Vagina (tissue), 2 donors: ENCODE measurements at regions not wholly inside any gene's neighbourhood (a gene's known extent, or its start where the extent isn't known, plus 50 kb on each side); places are given as distances from the start of the nearest gene placed in this dataset.
"Not testable (repeated sequence)": the region's sequence is repeated elsewhere in the genome, so short reads cannot be mapped to it uniquely, and the experiment has no call there.

ENCODE experiments used
- DNase-seq, 2 donors: peaks; one replicate each; pipeline ENCODE4 v3.0.0-alpha.2; 2017; ENCODE audit errors: extremely low spot score in 2 of 2
- H3K27ac ChIP-seq: fragments of 200-600 bp; sonication (generic); one replicate; pipeline ENCODE4 v1.5.1; 2019
- H3K27me3 ChIP-seq: fragments of 200-600 bp; sonication (generic); one replicate; pipeline ENCODE4 v1.5.1; 2019
- H3K36me3 ChIP-seq, 2 donors: fragments of 200-600 bp; sonication (generic); one replicate each; pipeline ENCODE4 v1.5.1; 2017 to 2019
- H3K4me1 ChIP-seq: fragments of 200-600 bp; sonication (generic); one replicate; pipeline ENCODE4 v1.5.1; 2019
- H3K4me3 ChIP-seq, 2 donors: fragments of 200-600 bp; sonication (generic); 1 replicate in 1 of 2; 2 replicates in 1 of 2; pipeline ENCODE4 v1.5.1; 2016 to 2019
- H3K9me3 ChIP-seq: fragments of 200-600 bp; sonication (generic); one replicate; pipeline ENCODE4 v1.5.1; 2019
- POLR2A ChIP-seq, 2 donors: fragments of 450-650 bp; IDR thresholded peaks; one replicate each; pipeline ENCODE4 v1.6.1; 2017; ENCODE audit warnings: antibody characterized with exemption in 2 of 2, mild to moderate bottlenecking in 2 of 2, moderate library complexity in 2 of 2
- POLR2AphosphoS5 ChIP-seq, 2 donors: sonication (generic); formaldehyde crosslinking; IDR thresholded peaks; one replicate each; pipeline ENCODE4 v1.9.0; 2017; ENCODE audit warnings: antibody characterized with exemption in 2 of 2, mild to moderate bottlenecking in 2 of 2, low read depth in 1 of 2; ENCODE audit not compliant: insufficient read depth in 1 of 2
- intact Hi-C: fragments of 100-400 bp; cut with DNase I; formaldehyde crosslinking; loops from one replicate; pipeline ENCODE4 v1.15.1; 2023
- TF ChIP-seq, protein P1 (sequence below), 3 experiments: fragments of 450-650 bp in 2 of 3; fragments of 200-600 bp in 1 of 3; sonication (generic) in 1 of 3; IDR thresholded peaks; one replicate each; pipeline ENCODE4 v1.5.1; 2017 to 2019; ENCODE audit warnings: antibody characterized with exemption in 3 of 3, mild to moderate bottlenecking in 2 of 3, moderate library complexity in 2 of 3

DNA sequence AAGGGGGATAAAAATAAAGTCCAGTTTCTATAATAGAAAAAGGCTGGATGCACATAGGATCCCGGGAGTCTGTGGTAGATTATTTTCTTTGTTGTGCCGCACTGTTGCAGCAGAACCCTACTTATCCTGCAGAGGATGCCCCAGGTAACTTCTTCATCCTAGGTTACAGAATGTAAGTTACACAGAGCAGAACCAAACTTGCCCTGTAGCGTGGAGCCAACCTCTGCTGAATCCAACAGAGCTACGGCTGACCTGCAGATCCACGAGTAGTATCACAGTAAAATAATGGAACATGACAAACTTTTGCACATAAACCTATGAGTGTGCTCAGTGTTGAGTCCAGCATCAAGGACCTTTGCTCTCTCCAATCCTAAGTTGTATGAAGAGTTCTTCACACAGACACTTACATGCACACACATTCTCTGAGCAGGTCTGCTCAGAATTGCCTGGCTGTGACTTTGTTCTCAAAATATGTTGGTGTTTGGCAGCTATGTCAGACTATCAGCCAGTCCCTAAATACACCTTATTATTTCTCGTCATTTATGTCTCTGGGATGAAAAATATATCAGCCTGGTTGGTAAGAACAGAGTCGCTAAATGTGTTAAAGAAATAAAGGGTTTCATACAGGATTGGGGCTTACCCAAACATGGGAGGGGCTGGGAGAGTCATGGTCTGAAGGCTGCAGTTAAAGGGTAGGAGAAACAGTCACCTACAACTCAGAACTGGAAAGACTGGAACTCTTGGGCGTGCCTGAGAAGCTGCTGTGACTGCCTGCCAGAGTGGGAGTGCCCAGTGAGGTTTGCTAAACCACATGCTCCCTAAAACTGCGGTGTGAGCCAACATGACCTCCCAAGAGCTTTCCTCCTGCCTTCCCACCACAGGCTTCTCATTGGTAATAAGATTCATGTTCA, 165.1 kb upstream of the SLC24A3 start:
- intact Hi-C loops = no loop called here
- Histone ChIP-seq H3K36me3 (no peaks in the 10 kb centered on the region), H3K4me3 (no peak overlapping the region), H3K4me1 (peaks cover 20% of the 10 kb centered on the region), H3K9me3 (no peaks in the 10 kb centered on the region), H3K27me3 (no peaks in the 10 kb centered on the region), H3K27ac (no peak overlapping the region)
- TF ChIP-seq POLR2A (IDR thresholded peaks at IDR 0.05) (no peak), POLR2AphosphoS5 (IDR thresholded peaks at IDR 0.05; ENCODE audit: insufficient read depth in 1 of 2, low read depth in 1 of 2) (no peak)
- TF ChIP-seq, protein P1, sequence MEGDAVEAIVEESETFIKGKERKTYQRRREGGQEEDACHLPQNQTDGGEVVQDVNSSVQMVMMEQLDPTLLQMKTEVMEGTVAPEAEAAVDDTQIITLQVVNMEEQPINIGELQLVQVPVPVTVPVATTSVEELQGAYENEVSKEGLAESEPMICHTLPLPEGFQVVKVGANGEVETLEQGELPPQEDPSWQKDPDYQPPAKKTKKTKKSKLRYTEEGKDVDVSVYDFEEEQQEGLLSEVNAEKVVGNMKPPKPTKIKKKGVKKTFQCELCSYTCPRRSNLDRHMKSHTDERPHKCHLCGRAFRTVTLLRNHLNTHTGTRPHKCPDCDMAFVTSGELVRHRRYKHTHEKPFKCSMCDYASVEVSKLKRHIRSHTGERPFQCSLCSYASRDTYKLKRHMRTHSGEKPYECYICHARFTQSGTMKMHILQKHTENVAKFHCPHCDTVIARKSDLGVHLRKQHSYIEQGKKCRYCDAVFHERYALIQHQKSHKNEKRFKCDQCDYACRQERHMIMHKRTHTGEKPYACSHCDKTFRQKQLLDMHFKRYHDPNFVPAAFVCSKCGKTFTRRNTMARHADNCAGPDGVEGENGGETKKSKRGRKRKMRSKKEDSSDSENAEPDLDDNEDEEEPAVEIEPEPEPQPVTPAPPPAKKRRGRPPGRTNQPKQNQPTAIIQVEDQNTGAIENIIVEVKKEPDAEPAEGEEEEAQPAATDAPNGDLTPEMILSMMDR (IDR thresholded peaks at IDR 0.05) = no peak
- DNase-seq = peak in 1 of 2 donors; percentile 85

DNA sequence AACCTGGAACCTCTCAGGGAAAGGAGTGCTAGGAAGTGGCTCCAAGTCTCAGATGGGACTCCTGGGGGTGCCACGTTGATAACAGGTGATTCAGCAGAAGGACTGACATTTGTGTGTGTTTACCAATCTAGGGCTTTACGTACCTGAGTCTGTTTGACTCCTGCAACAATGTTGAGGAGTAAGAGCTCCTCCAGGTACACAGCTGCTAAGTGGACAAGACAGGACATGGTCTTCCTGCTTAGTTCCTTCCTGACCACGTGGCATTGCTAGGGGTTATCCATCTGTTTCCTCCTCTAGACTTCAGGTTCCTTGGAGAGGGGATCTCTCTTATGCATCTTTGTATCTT, 164.5 kb upstream of the SLC24A3 start:
- no peaks in the 10 kb centered on the region for H3K9me3 ChIP-seq
- H3K4me3 ChIP-seq = no peak overlapping the region
- H3K4me1 ChIP-seq = peaks cover 20% of the 10 kb centered on the region
- no peak overlapping the region for H3K27ac ChIP-seq
- TF ChIP-seq, protein P1 (IDR thresholded peaks at IDR 0.05) = no peak
- TF ChIP-seq POLR2A (IDR thresholded peaks at IDR 0.05) (no peak), POLR2AphosphoS5 (IDR thresholded peaks at IDR 0.05; ENCODE audit: insufficient read depth in 1 of 2, low read depth in 1 of 2) (no peak)
- H3K27me3 ChIP-seq = no peaks in the 10 kb centered on the region
- DNase-seq = no peak
- intact Hi-C loops = no loop called here
- H3K36me3 ChIP-seq = no peaks in the 10 kb centered on the region

DNA sequence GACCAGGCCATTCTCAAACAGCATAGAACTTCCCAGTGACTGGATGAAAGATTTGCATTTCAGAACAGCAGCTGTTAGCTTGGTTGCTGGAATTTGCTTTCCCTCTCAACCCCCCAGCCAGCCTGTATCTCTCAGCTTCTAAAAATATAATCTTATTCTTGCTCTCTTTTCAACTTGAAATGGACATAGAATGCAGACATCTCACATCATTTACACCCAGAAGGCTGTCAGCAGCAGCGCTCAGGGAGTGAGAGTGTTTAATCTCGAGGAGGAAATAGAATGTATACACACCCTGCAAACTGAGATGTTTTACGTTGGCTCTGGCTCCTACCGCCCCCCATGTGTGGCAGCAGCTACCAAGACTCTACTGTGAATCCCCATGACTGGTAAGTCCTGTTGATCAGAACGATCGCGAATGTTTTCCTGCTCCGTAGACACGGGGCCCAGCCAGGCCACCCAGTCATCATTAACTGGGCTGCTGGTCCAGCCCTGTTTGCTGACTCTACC, 163.4 kb upstream of the SLC24A3 start:
- H3K36me3 ChIP-seq = no peaks in the 10 kb centered on the region
- no peaks in the 10 kb centered on the region for H3K27me3 ChIP-seq
- H3K27ac ChIP-seq = peak overlapping the region; percentile 6
- peak in 1 of 2 donors; percentile 84 for DNase-seq
- TF ChIP-seq, protein P1 (IDR thresholded peaks at IDR 0.05) = no peak
- no peak for TF ChIP-seq POLR2AphosphoS5 (IDR thresholded peaks at IDR 0.05; ENCODE audit: insufficient read depth in 1 of 2, low read depth in 1 of 2)
- TF ChIP-seq POLR2A (IDR thresholded peaks at IDR 0.05) = no peak
- H3K9me3 ChIP-seq = no peaks in the 10 kb centered on the region
- intact Hi-C loops = no loop called here
- H3K4me3 ChIP-seq = no peak overlapping the region
- peaks cover 20% of the 10 kb centered on the region for H3K4me1 ChIP-seq

DNA sequence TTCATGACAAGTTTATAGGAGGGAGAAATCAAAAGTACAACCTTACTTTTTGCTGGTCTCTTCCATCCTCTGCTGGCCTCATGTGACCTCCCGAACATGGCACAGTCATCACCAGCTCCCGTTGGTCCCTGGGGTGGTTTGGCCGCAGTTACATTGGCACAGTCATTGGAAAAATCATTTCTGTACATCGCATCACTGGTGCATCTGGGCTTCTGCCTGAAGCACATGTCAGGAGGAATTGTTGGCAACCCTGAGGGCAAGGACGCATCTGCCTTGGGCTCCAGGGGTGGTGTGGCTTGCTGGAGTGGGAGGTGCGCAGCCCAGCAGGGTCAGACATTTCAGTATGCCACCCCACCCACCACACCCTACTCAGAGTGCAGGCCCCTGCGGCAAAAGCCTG, 162.9 kb upstream of the SLC24A3 start:
- H3K36me3 ChIP-seq = no peaks in the 10 kb centered on the region
- no peak overlapping the region for H3K4me3 ChIP-seq
- intact Hi-C loops = no loop called here
- DNase-seq = no peak
- peak overlapping the region; percentile 6 for H3K27ac ChIP-seq
- H3K27me3 ChIP-seq = no peaks in the 10 kb centered on the region
- TF ChIP-seq, protein P1 (IDR thresholded peaks at IDR 0.05) = no peak
- TF ChIP-seq POLR2A (IDR thresholded peaks at IDR 0.05) = no peak
- TF ChIP-seq POLR2AphosphoS5 (IDR thresholded peaks at IDR 0.05; ENCODE audit: insufficient read depth in 1 of 2, low read depth in 1 of 2) = no peak
- H3K4me1 ChIP-seq = peaks cover 20% of the 10 kb centered on the region
- H3K9me3 ChIP-seq = no peaks in the 10 kb centered on the region

DNA sequence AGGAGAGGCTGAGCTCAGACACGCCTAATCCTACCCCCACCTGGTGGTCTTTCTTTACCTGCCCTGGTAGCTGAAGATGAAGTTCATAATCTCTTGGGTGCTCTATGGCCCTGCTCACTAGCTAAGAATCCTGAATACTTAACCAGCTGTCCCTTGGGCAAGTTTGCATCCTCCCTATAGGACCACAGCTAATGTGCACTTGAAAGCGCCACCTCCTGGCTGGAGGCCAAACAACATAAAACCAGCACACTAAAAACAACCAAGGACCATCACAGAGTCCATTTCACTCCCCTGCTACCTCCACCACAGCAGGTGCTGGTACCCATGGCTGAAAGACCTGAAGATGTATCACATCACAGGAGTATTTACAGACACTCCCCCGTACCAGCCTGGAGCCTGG, 155.5 kb upstream of the SLC24A3 start:
- intact Hi-C loops = no loop called here
- DNase-seq = peak in 1 of 2 donors; percentile 49
- no peak overlapping the region for H3K4me3 ChIP-seq
- H3K27me3 ChIP-seq = no peaks in the 10 kb centered on the region
- TF ChIP-seq POLR2A (IDR thresholded peaks at IDR 0.05) = no peak
- TF ChIP-seq, protein P1 (IDR thresholded peaks at IDR 0.05) = no peak
- no peak for TF ChIP-seq POLR2AphosphoS5 (IDR thresholded peaks at IDR 0.05; ENCODE audit: insufficient read depth in 1 of 2, low read depth in 1 of 2)
- H3K27ac ChIP-seq = no peak overlapping the region
- H3K9me3 ChIP-seq = peaks cover 3% of the 10 kb centered on the region
- H3K36me3 ChIP-seq = no peaks in the 10 kb centered on the region
- no peaks in the 10 kb centered on the region for H3K4me1 ChIP-seq

DNA sequence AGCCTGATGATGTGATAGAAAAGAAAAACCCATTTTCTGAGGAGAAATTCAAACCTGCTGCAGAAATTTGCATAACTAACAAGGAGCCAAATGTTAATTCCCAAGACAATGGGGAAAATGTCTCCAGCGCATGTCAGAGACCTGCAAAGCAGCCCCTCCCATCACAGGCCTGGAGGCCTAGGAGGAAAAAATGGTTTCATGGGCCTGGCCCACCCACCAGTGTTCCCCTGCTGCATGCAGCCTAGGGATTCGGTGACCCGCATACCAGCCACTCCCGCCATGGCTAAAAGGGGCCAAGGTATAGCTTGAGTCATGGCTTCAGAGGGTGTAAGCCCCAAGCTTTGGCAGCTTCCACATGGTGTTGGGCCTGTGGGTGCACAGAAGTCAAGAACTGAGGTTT, 147.7 kb upstream of the SLC24A3 start:
- H3K4me3 ChIP-seq, H3K27me3 ChIP-seq, intact Hi-C loops, H3K4me1 ChIP-seq, H3K9me3 ChIP-seq, H3K36me3 ChIP-seq, H3K27ac ChIP-seq: not testable (repeated sequence)
- peak in 1 of 2 donors; percentile 64 for DNase-seq
